A549 (cell line): ENCODE measurements at regions not wholly inside any gene's neighbourhood (a gene's known extent, or its start where the extent isn't known, plus 50 kb on each side); places are given as distances from the start of the nearest gene placed in this dataset.

ENCODE experiments used
- CBX2 ChIP-seq: fragments of 200-600 bp; sonication (generic); IDR thresholded peaks from 2 replicates; pipeline ENCODE4 v1.6.1; 2016; ENCODE audit warnings: low read depth, mild to moderate bottlenecking, borderline replicate concordance
- CBX8 ChIP-seq: fragments of 200-600 bp; sonication (generic); IDR thresholded peaks from 2 replicates; pipeline ENCODE4 v1.6.1; 2016
- CEBPB ChIP-seq, 2 experiments: fragments of >200 bp in 1 of 2; sonication (Bioruptor Twin) in 1 of 2; formaldehyde crosslinking in 1 of 2; IDR thresholded peaks; 2 replicates each; pipeline ENCODE4 v1.6.1; 2012 to 2016
- CHD4 ChIP-seq: fragments of 200-600 bp; sonication (generic); IDR thresholded peaks from 2 replicates; pipeline ENCODE4 v1.6.1; 2016; ENCODE audit warnings: antibody characterized with exemption, mild to moderate bottlenecking, borderline replicate concordance
- CTCF ChIP-seq: fragments of >200 bp; sonication (Bioruptor Twin); formaldehyde crosslinking; IDR thresholded peaks from 3 replicates; pipeline ENCODE4 v1.5.1; 2016
- EP300 ChIP-seq, 2 experiments: fragments of >200 bp; sonication (Bioruptor Twin); formaldehyde crosslinking; IDR thresholded peaks; 2 replicates in 1 of 2; 3 replicates in 1 of 2; pipeline ENCODE4 v1.6.1; 2016 to 2017
- MAX ChIP-seq: IDR thresholded peaks from 2 replicates; pipeline ENCODE4 v1.6.1; 2012
- MAZ ChIP-seq: fragments of 150-350 bp; IDR thresholded peaks from 2 replicates; pipeline ENCODE4 v1.6.1; 2014; ENCODE audit warnings: antibody characterized with exemption, low read depth, low read length, borderline replicate concordance
- POLR2A ChIP-seq: IDR thresholded peaks from 2 replicates; pipeline ENCODE4 v1.6.1; 2012; ENCODE audit warnings: mild to moderate bottlenecking, low read length
- RFX5 ChIP-seq: fragments of 450-650 bp; IDR thresholded peaks from 2 replicates; pipeline ENCODE4 v1.7.1; 2014; ENCODE audit warnings: antibody characterized with exemption, mild to moderate bottlenecking, moderate library complexity
- SREBF2 ChIP-seq: fragments of 450-650 bp; IDR thresholded peaks from 2 replicates; pipeline ENCODE4 v1.6.1; 2014; ENCODE audit warnings: mild to moderate bottlenecking, moderate library complexity

- no peak for TF ChIP-seq CTCF
- no peak for TF ChIP-seq MAX
- no peak for TF ChIP-seq CBX2
- TF ChIP-seq SREBF2: no peak
- TF ChIP-seq CHD4: no peak
- no peak for TF ChIP-seq EP300 (IDR thresholded peaks at IDR 0.05)
- no peak for TF ChIP-seq MAZ
- no peak for TF ChIP-seq CBX8
- no peak for TF ChIP-seq CEBPB (IDR thresholded peaks at IDR 0.05)
- no peak for TF ChIP-seq POLR2A
- no peak for TF ChIP-seq RFX5
These were observed 85.4 kb upstream of the CEP78 start for GRCh38 chr9:78150312-78150982.
